NCI-H146 treated with DMSO at 0.1 percent for 48 hours (cell line): ENCODE measurements at regions not wholly inside any gene's neighbourhood (a gene's known extent, or its start where the extent isn't known, plus 50 kb on each side); places are given as distances from the start of the nearest gene placed in this dataset.
A peak's percentile ranks its signal among the peaks of the same experiment; 100 is the strongest.

Experiments used
- DNase-seq: peaks from one replicate; lab custom pipeline; 2025; ENCODE audit not compliant: unreplicated experiment; lab: John Stamatoyannopoulos, UW

DNA sequence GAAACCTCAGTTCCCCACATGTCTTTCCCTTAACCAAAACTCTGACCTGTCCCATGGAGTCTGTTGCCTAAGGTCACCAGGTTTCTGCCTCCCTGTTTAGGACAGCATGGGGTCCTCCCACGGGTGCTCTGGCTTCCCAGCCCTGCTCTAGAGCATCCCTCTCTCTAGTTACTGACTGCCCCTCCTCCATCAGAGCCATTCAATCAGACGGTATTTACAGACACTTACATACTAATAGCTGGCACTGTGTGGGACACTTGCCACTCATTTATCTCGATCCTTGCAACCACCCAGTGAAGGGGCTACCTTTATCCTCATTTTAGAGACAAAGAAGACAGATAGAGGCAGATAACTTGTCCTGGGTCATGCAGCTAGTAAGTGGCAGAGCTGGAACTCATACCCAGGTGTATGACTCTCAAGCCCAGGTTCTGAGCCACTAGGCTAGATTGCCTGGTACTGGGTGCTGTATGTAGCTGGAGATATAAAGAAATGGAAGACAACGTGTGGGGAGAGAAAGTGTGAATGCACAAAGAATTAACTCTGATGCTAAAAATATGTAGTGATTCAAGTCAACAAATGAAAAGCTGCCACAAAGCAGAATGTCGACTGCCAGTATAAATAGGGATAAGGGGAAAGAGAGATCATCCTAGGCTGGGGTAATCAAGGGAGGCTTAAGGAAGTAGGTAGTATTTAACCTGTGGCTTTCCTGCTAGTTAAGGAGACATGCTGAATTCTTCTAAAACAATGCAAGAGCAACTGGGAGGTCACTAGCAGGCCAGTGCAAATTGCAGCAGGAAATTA lies 52.5 kb upstream of the PDE8B start:
- DNase-seq: no peak

DNA sequence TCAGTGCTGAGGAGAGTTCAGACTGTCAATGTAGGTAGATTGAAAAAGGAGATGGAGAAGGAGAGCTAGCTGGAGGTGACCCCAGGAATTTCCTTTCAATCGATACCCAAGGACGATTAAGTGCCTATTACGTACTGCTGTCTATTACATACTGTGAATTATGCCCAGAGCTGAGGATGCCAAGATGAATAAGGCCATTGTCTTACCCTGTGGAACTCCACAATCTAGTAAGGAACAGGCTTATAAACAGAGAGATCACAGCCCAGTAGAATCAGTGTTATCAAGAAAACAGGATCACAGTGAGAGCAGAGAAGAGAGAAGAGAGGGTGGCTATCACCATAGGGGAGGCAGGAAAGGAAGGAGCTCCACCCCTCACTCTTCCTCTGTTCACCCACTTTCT lies 54.1 kb upstream of the PDE8B start:
- DNase-seq: no peak

DNA sequence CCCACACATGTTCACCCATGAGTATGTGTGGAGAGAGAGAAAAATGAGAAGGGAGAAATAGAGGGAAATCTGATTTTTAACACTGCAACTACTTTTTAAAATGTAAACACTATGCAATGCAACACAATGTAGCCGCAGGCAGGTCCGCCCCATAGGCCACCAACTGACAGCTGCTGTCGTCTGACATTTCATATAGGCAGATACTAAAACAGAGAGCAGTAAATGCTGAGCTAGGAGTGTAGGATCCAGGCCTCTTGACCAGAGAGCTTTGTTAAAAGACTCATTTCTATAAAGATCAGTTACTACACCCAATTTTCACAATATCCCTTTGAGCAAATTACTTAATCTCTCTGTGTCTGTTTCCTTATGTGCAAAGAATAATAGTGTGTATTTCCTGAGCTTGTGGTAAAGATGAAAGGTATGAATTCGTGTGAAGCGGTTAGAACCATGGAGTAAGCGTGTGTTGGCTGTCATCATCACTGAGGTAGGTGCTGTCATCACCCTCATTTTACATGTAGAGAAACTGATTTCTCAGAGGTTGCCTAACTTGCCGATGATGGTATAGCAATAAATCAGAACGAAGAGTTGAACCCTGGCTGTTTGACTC lies 55.2 kb upstream of the PDE8B start:
- no peak for DNase-seq

- no peak for DNase-seq
Measured at GRCh38 chr5:77152441-77152840, 58.0 kb upstream of the PDE8B start.

GRCh38 chr5:77151501-77151900 lies 59.0 kb upstream of the PDE8B start:
- DNase-seq: no peak

GRCh38 chr5:77146896-77147295 lies 59.8 kb upstream of the ZBED3 start:
- no peak for DNase-seq

DNA sequence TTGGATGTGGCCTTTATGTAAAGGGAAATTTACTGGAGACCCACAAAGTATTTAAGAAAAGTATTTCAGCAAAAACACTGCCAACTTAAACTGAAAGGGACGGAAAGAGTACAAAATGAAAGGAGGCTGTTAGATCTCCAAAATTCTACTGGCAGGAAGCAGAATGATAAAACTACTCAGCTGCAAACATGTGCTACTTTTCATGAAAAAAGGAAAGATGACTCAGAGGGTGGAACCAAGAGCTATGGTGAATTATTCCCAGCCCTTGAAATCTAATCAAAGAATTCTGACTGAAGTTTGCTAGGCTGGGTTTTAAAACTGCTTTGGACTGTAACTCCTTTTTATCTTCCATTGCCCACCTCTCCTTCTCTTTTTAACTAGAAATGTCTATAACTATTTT lies 58.6 kb upstream of the ZBED3 start:
- no peak for DNase-seq

- DNase-seq: no peak
Measured at GRCh38 chr5:77144837-77145139, 57.7 kb upstream of the ZBED3 start.

GRCh38 chr5:77143998-77144836 lies 57.1 kb upstream of the ZBED3 start:
- DNase-seq: peak; percentile 21

DNA sequence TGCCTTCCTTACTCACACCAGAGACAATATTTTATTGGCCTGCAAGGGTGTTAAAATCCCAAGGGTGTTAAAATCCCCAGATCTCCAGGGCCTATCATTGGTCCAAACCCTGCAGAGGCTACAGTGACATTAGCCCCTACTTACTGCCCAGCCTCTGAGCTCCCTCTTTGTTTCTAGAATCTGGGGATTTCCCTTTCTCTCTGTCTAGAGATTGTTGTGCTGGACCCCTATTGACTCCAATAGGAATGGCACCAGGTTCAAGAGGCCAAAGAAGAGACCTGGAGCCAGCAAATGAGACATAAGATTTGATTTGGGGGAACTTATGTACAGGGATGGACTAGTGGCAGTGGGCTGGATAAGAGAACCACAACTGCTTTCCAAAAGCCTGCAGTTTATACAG lies 53.3 kb upstream of the ZBED3 start:
- no peak for DNase-seq

DNA sequence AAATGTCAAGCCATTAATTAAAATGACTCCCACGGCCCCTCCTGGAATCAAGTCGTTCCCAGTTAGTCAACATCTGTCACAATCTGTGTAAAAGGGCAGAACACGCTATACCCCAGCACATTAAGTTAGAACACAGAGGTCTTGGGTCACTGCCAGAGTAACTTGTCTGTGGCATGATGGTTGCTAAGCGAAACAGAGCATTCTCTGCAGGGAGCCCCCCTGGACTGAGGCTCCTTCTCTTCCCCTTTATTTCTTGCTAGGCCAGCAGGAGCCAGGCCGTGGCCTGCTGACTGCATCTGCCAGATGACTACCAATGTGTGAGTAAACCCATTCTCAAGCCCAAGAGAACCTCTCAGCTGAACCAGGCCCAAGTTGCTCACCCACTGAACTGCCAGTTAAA lies 51.9 kb upstream of the ZBED3 start:
- no peak for DNase-seq
